Activated T-cell treated with anti-CD3 and anti-CD28 coated beads, Interleukin-2, amount 50 U/mL, for 1 hour (primary cell): ENCODE measurements at regions not wholly inside any gene's neighbourhood (a gene's known extent, or its start where the extent isn't known, plus 50 kb on each side); places are given as distances from the start of the nearest gene placed in this dataset.

Experiments
- DNase-seq: peaks from one replicate; pipeline ENCODE4 v3.0.0-alpha.2; 2020

DNA sequence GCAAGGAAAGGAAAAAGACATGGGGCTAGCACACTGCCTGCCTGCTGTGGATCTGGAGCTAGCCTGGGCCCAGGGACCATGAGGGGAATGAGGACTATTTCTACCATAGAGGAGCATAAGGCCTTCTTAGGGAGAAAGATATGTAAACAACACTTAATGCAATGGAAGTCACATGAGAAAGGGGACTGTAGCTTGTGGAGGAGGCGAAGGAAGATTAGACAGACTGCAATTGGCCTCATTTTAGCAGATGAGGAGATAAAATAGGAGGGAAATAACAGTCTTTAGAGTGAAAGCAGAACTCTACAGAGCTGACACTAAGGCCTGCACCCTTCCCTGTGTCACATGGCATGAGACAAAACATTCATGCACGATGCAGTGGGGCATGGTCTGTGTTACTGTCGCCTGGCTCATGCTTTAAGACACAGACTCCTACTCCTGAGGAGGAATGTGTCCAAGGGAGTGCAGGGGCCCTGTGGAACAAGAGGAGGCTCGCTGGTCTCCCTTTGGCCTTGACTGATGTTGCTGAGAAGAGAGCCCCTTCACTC, 829.3 kb upstream of the IGFBP3 start:
- DNase-seq: no peak

DNA sequence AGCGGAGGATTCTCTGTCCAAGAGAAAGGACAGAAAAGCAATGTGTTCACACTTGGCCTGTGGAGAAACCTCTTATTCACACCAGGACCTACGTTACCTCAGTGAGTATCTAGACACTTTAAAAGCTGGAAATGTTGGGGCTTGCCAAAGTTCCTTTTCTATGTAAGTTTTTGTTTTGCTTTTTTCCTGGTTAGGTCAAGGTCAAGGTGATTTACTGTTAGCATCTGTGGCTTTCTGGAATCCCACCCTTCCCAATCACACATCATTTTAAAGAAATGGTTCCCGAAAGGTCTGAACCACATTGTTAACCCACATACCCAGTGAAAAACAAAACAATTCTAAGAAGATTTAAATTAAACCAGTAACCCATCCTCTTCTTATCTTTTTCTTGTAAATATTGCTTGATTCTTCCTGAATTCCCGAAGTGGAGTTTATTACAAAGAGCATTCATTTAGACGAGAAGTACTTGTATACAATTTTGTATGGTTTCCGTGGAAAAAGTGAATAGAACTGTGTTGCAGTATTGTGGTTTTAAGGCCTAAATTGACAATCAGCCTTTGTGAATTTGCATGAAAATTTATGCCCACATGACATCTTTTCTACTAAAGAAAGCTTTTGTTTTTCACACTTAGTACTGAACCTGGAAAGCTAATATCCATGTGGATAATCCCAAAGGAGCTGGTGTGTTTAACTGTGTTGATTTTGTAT, 827.0 kb upstream of the IGFBP3 start:
- no peak for DNase-seq

DNA sequence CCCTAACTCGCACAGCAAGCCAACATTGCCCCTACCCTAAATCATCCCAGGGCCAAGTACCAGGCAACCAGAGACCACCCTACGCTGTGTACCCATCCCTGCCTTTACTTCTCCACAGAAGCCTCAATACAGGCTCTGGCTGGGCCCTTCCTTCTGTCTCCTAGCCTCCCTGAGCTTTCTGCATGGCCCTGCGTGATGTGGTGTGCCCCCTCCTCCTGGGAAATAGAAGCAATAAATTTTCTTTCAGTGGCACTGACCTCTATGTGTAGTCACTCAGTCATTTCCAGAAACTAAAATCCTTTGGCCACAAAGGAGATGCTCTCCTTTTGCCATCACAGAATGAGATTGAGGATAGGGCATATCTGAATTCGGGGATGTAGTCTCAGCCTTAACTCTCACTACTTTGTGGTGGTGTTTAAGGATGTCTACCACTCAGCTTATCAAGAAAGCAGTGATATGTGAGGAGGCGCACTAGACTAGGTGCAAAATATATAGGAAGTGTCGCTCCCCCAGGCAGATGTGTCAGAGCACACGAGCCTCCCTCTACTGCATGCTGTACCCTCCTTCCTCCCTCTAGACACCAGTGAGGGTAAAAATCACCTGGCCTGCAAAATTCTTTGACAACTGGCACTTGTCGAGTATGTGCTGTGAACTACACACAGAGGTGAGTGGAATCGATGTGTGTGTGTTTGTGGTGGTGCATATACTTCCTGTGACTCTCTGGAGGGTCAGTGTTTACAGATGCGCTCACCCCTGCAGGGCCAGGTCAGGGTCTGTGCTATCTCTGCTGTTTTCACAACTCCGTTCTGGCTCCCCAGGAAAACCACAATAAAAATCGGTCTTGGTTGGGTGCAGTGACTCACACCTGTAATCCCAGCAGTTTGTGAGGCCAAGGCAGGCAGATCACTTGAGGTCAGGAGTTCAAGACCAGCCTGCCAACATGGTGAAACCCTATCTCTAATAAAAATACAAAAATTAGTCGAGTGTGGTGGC, 825.9 kb upstream of the IGFBP3 start:
- no peak for DNase-seq

DNA sequence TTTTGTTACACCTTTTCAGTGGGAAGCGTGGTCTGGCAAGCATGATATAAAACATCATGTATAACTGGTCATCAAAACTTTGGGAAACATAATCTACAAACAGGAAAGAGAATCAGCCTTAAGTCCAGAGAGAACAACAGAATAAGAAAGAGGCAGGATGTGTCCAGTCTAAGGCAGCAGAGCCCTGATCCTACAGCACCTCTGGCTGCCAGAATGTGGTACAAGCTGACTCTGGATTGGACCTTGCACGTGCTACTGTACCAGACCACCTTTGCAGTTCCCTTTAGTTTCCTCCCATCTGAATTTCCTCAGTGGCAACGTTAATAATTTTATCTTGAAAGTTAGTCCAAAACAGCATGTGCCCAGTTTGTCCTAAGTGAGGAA, 824.6 kb upstream of the IGFBP3 start:
- DNase-seq: no peak

DNA sequence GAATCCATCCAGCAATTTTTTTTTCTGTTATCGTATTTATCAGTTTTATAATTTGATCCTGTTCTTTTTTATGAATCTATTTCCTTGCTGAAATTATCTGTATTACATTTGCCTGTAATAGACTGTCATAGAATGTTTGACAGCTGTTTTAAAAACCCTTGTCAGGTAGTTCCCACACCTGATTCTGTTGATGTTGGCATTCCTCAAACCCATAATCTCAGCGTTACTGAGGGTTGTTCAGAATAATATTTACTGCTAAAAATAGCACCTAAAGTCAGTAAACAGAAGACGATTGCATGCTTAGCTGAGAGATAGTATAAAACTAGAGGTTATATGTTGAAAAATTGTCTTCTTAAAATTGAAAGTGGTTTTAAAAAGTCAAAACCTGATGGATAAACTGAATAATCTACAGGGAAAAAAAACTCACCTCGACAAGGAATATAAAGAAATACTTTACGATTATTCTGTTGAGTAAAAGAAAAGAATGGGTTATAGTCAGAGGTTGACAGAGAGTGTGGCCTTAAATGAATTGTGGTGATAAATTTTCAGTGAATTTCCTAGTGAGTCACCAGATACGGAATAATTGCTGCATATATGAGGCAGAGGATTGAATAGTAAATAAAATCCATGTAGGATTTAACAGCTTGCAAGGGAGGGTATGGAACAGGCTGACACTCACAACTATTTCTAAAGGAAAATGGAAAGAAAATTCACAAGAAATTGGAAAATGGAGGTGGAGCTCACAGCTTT, 824.1 kb upstream of the IGFBP3 start:
- no peak for DNase-seq

DNA sequence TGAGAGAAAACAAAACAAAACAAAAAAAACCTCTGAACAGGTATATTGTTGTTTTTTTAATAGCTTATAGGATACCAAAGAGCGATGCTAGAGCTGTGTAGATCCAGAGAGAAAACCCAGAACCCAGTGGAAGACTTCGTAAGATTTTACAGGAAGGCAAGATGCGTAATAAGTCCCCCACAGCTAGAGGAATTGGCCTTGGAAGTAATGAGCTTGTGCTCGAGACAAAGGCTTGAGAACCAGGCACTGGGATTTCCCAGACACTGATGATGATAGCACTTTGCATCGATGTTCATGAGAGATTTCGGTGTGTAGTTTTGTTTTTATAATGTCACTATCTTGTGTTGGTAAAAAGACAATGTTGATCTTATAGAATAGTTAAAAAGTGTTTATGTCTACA, 821.5 kb upstream of the IGFBP3 start:
- no peak for DNase-seq

DNA sequence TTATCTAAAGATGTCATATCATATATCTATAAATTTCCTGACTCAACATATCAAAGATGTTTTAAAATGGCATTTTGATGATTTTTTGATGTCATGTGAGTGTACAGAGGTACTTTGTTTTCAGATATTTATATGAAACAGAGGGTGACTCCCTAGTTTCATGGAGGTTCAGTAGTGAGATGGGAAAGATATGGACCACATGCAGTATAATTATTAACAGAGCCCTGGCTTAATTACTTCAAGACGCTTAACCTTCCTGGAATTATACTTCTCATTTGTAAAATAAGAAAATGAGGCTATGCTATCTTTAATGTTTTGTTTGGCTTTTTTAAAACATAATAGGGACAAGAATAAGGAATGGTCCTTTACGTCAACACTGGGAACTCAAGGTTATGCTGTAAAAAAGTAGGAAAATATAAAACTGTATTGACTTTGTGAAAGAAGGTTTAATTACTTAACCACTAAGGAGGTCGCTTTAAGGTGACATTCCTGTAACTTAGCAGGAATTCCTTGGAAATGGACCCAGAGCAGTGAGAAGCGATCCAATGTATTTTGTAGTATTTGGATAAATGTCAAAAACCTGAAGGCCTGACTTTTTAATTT, 821.0 kb upstream of the IGFBP3 start:
- no peak for DNase-seq

DNA sequence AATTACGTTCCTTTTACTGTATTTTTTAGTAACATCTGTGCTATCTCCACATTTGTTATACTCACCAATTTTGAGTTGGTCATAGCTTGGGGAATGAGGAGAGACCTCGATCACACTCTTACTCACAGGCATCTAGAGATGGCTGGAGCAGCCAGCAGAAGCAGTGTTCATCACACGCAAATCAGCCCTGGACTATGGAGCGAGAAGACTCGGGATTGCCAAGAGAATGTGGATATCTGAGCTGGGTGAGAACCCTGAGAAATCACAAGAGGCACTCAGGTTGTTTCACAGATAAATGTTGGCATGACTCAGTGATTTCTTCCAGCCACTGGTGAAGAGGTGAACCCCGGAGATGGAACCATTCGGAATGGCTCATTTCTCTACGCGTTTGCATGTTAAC, 820.1 kb upstream of the IGFBP3 start:
- DNase-seq: no peak

DNA sequence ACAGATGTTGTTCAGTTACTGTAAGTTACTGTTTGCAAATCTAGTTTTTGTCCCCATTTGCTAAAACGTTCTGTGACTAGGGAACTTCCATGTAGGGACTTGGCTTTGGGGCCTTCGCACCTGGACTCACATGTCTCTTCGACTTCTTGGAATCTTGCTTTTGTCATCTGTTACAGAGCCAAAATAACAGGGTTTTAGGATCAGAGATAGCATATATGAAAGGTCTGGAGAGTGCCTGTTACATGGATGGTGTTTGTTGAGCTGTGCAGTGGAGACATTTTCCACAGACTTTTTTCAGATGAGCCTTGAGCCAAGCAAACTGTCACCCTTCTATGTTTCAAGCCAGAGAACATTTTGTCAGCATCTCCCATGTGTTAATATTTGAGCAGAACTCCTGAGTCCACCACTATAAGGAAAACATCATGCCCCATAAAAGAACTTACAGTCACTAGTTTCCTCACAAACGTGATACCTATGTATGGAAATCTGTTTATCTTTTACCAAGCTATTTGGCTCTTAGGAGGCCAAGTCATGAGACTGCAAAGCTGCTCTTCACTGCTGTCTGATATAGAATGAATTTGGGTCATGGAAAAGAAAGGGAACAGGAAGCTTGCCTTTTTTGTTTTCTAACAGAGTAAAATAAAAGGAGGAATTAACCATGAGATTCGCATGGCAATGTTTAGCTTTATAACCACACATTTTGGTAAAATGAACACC, 818.6 kb upstream of the IGFBP3 start:
- no peak for DNase-seq

DNA sequence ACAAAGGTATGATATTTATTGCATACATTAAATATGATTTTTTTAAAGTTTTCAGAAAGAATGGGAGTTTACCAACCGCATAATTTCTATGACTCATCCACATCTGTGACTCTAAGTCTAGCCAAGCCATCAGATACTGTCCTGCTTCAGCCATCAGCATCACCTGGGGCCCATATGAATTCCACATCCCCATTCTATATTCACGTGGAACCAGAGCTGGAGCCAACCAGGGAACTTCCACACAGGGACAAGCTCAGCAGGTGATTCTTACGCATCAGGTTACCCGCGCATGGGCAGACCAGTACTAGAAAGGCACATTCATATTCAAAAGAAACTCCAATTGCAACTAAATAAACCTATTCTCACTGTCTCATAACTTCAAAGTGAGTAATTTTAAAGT, 817.7 kb upstream of the IGFBP3 start:
- no peak for DNase-seq

DNA sequence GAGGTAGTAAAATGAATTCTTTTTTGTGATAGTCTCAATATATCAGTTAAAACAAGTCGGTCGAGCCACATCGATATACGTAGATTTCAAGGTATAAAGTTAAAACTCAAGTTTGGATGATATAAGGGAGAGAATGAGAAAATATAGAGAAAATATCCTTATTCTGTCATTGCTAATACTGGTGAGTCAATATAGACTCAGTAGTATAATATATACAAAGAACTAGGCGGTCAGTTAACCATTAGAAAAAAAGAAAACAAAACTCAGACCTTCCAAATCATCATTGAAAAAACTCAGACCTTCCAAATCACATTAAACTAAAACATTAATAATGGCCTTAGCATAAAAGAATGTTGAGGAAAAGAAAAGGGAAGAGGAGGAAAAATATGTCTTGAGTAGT, 817.1 kb upstream of the IGFBP3 start:
- no peak for DNase-seq

DNA sequence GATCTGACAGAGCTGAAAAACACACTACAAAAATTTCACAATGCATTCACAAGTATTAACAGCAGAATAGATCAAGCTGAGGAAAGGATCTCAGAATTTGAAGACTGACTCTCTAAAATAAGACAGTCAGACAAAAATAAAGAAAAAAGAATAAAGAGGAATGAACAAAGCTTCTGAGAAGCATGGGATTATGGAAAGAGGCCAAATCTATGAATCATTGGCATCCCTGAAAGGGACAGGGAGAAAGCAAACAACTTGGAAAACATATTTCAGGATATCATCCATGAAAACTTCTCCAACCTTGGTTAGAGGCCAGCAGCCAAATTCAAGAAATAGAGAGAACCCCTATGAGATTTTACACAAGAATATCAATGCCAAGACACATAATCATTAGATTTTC, 804.8 kb upstream of the IGFBP3 start:
- no peak for DNase-seq

DNA sequence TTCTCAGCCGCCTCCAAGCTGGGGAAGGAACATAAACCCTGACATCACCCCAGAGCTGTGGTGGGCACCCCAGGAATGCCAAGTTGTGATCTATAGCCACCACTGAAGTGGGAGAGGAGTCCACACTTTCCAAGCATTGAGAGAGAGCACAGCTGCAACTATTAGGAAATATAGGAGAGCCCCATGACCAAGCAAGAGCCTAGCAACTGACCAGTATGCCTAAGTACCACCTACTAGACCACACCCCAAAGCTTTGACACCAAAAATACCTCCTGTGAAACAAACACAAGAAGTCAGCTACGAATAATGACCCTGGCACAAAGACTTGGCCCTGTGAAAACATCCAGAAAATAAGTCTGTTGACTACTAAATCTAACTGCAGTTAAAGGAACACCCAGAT, 804.1 kb upstream of the IGFBP3 start:
- DNase-seq: no peak

DNA sequence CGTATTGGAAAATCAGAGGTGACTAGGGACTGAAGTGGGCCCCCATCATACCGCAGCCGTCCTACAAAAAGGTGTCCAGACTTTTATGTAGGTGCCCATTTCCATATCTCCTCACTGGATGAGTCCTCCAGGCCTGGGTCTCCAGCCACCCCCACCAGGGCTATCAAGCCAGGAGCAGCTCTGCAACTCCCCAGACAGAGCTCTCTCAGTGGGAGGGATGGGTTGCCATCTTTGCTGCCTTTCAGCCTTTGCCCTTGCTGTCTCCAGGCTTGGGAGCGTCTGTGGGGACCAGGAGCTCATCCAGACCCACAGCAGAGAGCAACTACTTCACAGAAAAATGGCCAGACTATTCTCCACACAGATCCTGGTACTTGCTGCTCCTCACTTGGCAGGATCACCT, 802.7 kb upstream of the IGFBP3 start:
- no peak for DNase-seq

DNA sequence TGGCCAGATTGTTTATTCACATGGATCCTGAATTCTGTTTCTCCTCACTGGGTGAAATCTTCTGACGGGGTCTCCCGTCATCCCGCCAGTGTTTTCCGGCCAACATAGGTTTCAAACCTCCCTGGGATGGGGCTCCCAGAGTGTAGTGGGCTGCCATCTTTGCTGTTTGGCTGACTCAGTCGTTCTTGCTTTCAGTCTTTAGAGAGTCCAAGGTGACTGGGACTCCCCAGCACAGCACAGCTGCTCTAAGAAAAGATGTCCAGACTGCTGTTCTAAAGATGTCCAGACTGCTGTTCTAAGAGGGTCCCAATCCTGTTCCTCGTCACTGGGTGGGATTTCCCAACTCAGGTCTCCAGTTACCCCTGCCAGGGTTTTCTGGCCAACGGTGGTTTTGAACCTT, 801.9 kb upstream of the IGFBP3 start:
- no peak for DNase-seq

DNA sequence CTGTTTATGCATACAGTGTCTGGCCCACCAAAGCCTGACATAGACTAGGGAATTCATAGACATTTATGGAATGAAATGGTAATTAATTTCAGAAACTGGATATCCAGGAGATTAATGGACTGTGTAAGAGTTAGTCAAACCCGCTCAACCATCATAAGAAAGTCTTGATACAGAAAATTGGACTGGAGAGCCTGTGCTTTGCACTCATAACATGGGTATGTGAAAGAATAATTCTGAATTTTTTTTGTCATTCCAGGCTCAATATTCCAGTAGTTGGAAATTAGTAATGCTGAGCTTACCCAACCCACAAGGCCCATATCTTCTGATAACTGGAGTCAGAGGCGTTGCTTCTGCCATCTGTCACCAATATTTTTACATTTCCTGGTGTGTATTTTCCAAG, 799.7 kb upstream of the IGFBP3 start:
- no peak for DNase-seq

DNA sequence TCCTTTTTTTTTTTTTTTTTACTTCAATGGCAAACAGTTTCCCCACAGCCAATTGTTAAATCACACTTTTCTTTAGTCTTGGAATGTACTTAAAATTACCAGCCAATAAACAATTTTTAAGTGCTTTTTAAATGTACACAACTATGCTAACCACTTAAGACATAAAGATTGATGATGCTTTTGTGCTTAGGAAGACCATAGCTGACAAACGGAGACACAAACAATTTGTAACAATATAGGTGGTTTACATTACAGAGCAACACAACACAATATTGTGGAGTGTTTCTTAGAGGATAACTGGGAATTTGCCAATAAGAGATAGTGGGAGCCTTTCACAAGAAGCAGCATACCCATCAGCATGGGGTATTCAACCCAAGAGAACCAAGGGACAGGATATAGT, 798.5 kb upstream of the IGFBP3 start:
- no peak for DNase-seq

DNA sequence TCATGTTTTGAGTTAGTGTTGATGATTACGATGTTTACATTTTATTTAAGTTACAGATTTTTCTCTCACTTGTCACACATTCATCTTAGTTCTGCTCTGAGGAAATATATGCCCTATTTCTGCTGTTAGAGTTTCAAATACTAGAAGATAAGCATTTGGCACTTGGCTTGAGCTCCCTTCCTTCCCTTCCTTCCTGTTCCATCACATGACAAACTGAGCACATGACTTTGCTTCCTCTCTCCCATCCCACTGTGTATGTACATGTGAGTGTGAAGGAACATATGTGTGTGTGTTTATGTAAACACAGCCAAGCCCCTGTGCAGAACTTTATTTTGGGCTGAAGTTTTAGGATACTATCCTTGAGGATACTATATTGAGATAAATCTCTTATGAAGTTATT, 795.9 kb upstream of the IGFBP3 start:
- DNase-seq: no peak

DNA sequence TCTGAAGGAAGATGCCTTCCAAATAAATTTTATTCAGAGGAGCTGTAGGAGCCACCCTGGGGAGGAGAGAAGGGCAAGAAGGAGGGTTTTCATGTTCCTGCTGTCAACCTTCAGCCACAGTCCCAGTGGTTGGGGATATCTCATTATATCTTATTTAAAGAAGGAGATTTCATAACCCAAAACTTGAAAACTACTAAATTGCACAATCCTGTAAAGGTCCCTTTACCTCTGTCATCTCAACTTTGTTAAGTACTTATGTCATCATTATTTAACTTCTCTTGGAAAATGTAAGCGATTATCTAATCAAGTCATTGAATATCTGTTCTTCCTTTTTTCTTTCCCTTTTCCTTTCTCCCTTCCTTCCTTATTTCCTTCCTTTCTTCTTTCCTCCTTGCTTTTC, 794.5 kb upstream of the IGFBP3 start:
- no peak for DNase-seq

DNA sequence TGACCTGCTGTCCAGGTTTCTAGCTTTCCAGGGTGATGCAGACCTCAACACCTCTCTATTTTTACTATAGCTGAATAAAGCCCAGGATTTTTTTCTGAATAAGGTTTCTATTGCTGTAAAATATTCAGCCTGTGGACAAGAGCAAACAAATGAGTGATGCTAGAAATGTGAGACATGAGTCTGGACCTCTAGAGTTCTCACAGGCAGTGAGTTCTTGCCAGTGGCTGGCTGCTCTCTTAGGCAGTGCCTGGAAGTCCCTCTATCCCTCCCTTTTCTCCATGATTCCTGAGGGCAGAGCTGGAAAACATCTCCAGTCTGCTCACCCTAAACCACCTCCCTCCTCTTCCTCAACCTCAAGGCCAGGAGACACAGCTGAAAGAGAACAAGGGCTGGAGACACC, 793.8 kb upstream of the IGFBP3 start:
- DNase-seq: no peak

DNA sequence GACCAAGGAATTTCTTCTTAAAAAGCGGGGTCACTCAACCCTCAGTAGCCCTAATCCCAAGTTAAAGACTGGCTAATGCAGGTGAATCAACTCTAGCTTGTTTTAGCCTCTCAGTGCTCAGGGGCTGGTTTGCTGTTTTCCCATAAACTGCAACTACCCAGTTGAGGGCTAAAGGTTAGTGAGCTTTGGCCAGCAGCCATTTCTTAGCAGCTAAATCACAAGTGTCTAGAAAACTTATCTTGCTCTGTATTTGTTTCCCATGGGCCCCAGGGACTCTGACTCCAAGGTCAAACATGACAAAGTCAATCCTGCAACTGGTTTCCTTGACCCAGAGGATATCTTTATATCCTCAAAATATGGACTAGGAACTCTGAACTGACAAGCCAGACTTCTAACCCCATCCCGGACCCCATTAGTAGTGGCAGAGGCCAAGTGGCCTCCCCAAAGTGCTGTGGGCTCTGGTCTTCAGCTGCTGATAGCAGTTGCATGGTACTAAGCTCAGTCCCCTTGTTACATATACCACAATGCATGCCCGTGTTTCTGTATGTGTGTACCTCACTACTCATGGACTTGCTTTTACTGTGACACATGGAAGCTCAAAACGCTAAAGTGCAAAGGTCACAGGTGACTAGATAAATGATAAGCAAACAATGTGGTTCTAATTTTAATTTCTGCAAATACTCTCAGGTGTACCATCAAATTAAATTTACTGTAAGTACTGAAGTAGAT, 793.0 kb upstream of the IGFBP3 start:
- DNase-seq: no peak

DNA sequence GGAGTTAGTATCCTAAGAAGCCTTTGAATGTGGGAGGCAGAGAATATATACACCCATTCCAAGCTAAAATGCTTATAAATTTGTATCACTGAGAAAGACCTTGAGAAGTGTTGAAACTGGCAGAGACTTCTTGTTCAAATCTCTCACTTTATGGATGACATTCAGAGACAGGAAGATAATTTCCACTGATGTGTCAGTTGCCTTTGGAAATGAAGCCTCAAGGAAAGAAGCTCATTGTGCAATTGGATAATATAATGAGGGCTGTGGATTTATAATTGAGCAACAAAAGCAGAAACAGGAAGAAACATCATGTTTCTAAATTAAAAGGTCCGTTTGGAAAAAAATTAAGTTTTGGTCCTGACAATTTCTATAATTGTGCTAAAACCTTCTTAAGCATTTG, 789.9 kb upstream of the IGFBP3 start:
- DNase-seq: no peak
